ENCODE measurements at regions not wholly inside any gene's neighbourhood (a gene's known extent, or its start where the extent isn't known, plus 50 kb on each side); places are given as distances from the start of the nearest gene placed in this dataset.
A peak's percentile ranks its signal among the peaks of the same experiment; 100 is the strongest.

DNA sequence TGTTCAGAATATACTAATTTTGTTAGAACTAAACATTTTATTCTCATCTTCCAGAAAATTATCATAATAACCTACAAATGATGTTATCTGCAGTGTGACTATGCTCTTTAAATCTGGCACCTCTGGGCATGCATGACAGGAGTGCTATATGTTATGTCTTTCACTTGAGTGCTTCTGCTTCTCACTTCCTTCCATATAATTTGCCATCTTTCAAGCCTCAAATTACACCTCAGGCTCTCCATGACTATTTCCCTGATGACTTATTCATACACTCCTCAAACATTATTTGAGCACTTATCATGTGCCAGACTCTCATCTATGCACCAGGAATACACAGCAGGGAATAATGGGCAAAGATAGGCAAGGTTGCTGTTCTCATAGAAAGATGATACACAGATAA lies 219.3 kb upstream of the POU2AF2 start:
- Histone ChIP-seq H3K36me3 (no peaks in the 10 kb centered on the region), H3K9me3 (no peaks in the 10 kb centered on the region), H3K27me3 (no peaks in the 10 kb centered on the region), H3K27ac (no peak overlapping the region), H3K4me3 (no peak overlapping the region), H3K4me1 (no peaks in the 10 kb centered on the region)
- ATAC-seq (no peak), DNase-seq (no peak)
- TF ChIP-seq POLR2A (IDR thresholded peaks at IDR 0.05): no peak
- no peak for TF ChIP-seq CTCF (IDR thresholded peaks at IDR 0.05)
- intact Hi-C loops (cut with DNase I): no loop called here

- no peaks in the 10 kb centered on the region for H3K36me3 ChIP-seq
- DNase-seq (peak in 1 of 3 donors; percentile 57), ATAC-seq (peak in 2 of 4 donors; percentile 43 to 59)
- WGBS (ENCODE audit: insufficient coverage, low coverage, low lambda C conversion rate, missing lambda C conversion rate): 41% methylated on average over 3 of the region's 5 CpGs
- no peaks in the 10 kb centered on the region for H3K27me3 ChIP-seq
- no peak for TF ChIP-seq POLR2A (IDR thresholded peaks at IDR 0.05)
- TF ChIP-seq CTCF (IDR thresholded peaks at IDR 0.05): no peak
- no peaks in the 10 kb centered on the region for H3K4me1 ChIP-seq
- no peak overlapping the region for H3K4me3 ChIP-seq
- no peak overlapping the region for H3K27ac ChIP-seq
- H3K9me3 ChIP-seq: no peaks in the 10 kb centered on the region
- intact Hi-C loops (cut with DNase I): no loop called here
Observed at GRCh38 chr11:111021131-111021530, 224.4 kb upstream of the POU2AF2 start.

DNA sequence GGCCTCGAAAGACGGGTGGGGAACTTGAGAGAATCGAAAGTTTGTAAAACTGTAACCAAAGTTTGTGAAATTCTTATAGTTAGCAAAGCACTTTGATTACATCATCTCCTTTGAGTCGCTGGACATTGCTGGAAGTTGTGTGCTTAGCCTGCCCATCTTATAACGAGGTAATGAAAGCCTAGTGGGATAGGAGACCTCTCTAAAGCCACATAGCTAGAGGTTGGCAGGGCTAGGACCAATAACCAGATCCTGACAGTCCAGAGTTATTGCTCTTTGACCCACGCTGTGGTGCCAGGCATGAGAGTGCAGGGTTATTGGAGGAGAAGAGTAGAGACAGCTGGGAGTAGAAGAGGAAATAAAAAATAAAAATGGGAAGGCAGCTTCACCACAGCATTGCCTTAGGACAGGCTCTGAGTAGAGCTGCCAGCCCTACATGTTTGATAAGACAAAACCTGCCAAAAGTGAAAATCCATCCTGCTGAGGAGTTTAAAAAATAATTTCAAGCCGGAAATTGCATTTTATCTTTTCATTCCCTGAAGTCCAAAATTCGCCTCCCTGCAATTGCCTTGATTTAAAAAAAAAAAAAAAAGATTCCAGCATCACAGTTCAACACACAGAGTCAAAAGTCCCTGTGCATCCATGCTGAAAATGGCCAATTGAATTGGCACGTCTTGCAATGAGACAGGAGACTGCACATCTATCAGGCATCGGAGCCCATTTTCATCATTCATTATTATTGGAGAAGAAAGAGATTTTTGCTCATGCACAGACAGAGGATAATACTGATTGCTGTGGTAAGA lies 225.5 kb upstream of the POU2AF2 start:
- DNase-seq (peak in 2 of 3 donors; percentile 26 to 53), ATAC-seq (peak; percentile 68 to 91 (median 72))
- Histone ChIP-seq H3K27ac (no peak overlapping the region), H3K4me1 (no peaks in the 10 kb centered on the region), H3K9me3 (no peaks in the 10 kb centered on the region), H3K36me3 (no peaks in the 10 kb centered on the region), H3K4me3 (no peak overlapping the region), H3K27me3 (no peaks in the 10 kb centered on the region)
- intact Hi-C loops (cut with DNase I): no loop called here
- 41% methylated on average over 9 of the region's 10 CpGs for WGBS (ENCODE audit: insufficient coverage, low coverage, low lambda C conversion rate, missing lambda C conversion rate)
- TF ChIP-seq POLR2A (IDR thresholded peaks at IDR 0.05): no peak

GRCh38 chr11:111019451-111019850 lies 226.1 kb upstream of the POU2AF2 start:
- Histone ChIP-seq H3K4me3 (no peak overlapping the region), H3K9me3 (no peaks in the 10 kb centered on the region), H3K4me1 (no peaks in the 10 kb centered on the region), H3K36me3 (no peaks in the 10 kb centered on the region), H3K27ac (no peak overlapping the region), H3K27me3 (no peaks in the 10 kb centered on the region)
- TF ChIP-seq CTCF (IDR thresholded peaks at IDR 0.05) (no peak), POLR2A (IDR thresholded peaks at IDR 0.05) (no peak)
- intact Hi-C loops (cut with DNase I): no loop called here
- ATAC-seq (peak in 2 of 4 donors; percentile 48 to 49), DNase-seq (no peak)
- 33% methylated on average over 6 of the region's 6 CpGs for WGBS (ENCODE audit: insufficient coverage, low coverage, low lambda C conversion rate, missing lambda C conversion rate)

DNA sequence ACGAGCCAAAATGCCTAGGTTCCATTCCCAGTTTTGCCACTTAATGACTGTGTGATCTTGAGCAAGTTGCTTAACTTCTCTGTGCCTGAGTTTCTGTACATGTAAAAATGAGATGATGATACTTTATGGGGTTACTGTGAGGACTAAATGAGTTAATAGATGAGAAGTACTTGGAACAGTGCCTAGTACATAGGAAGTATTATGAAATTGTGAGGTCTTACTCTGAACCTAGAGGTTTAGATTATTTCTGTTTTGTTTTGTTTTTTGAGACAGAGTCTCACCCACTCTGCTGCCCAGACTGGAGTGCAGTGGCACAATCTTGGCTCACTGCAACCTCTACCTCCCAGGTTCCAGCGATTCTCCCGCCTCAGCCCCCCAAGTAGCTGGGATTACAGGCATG lies 227.0 kb upstream of the POU2AF2 start:
- Histone ChIP-seq H3K27ac (no peak overlapping the region), H3K27me3 (no peaks in the 10 kb centered on the region), H3K4me3 (no peak overlapping the region), H3K4me1 (no peaks in the 10 kb centered on the region), H3K36me3 (no peaks in the 10 kb centered on the region), H3K9me3 (no peaks in the 10 kb centered on the region)
- WGBS (ENCODE audit: insufficient coverage, low coverage, low lambda C conversion rate, missing lambda C conversion rate): 29% methylated on average over 2 of the region's 3 CpGs
- intact Hi-C loops (cut with DNase I): no loop called here
- ATAC-seq: no peak
- no peak for TF ChIP-seq CTCF (IDR thresholded peaks at IDR 0.05)
- no peak for DNase-seq
